Heart left ventricle (tissue), 13 donors: ENCODE measurements at regions not wholly inside any gene's neighbourhood (a gene's known extent, or its start where the extent isn't known, plus 50 kb on each side); places are given as distances from the start of the nearest gene placed in this dataset.
"Not testable (repeated sequence)": the region's sequence is repeated elsewhere in the genome, so short reads cannot be mapped to it uniquely, and the experiment has no call there.

Experiments
- CTCF ChIP-seq, 12 donors: fragments of 200-600 bp; sonication (generic) in 4 of 12; IDR thresholded peaks; one replicate each; pipeline versions ENCODE4 v1.5.0 to v1.8.0; 2018 to 2022; ENCODE audit warnings: antibody characterized with exemption in 12 of 12, mild to moderate bottlenecking in 5 of 12
- POLR2A ChIP-seq, 2 donors: fragments of 450-650 bp; IDR thresholded peaks; one replicate each; pipeline ENCODE4 v1.6.1; 2017; ENCODE audit warnings: antibody characterized with exemption in 2 of 2, mild to moderate bottlenecking in 2 of 2, moderate library complexity in 2 of 2
- donor health status: ischemic (EF 13 %, LVEDD 7.1; RV severe dilation, severe dysfunction).
- donor health status: DM: no; HTN: yes; CAD: no.
- donor health status: DM: no; HTN: no; CAD: no.
- donor health status: ischemic (EF 25% LVEDD 6.9; RV normal size, moderate dysfunction).
- donor health status: ischemic (EF 25% LVEDD 5.7; RV mildly dilated, moderate dysfunction).
- donor health status: ischemic (EF 35%, LVEDD 5.7; RV mildly dilated, moderate dysfunction).
- donor health status: nonischemic (EF 11% LVEDD 7.7; RV severe dilation, severe dysfunction).
- donor health status: DM: yes; HTN: yes; CAD: no.
- donor health status: PGD.
- donor health status: ischemic (EF 29% LVEDD 5.4; RV normal size, mild dysfunction).
- donor health status: nonischemic (EF 23%, LVEDD 6.1; RV moderate dilation, normal function).

GRCh38 chr2:53313644-53314043 is 454.0 kb upstream of the CHAC2 start:
- TF ChIP-seq CTCF, POLR2A (IDR thresholded peaks at IDR 0.05): not testable (repeated sequence)
